ENCODE measurements at regions not wholly inside any gene's neighbourhood (a gene's known extent, or its start where the extent isn't known, plus 50 kb on each side); places are given as distances from the start of the nearest gene placed in this dataset.

DNA sequence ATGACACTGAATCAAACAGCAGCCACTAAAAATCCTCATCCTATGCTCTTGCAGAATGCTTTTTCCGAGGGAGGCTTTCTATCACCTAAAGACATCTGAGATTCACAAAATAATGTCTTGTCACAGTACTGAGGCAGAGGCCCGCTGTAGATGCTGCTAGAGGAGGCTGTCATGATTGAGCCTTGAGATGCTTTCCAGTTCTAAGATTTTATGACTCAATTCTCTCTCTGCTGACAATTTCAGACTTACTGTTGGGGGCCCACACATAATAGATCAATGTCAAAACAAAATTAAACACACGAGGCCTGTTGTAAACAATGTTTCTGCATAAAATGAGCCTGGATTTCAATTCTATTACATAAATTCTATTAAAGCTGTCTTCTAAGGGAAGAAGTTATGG is 132.7 kb upstream of the ARL4C start:
- ChIA-PET CTCF (no interaction called here), RAD21 (ENCODE audit: unreplicated experiment) (no interaction called here), POLR2A (no interaction called here), SMC1A (ENCODE audit: uncharacterized antibody, unreplicated experiment) (interaction anchor here (1.6 kb wide), 1 partner anchor 14 kb away, joined by 3 read pairs; no protein-coding TSS in a partner anchor)
- H3K9me3 ChIP-seq (replicated peaks; ENCODE audit: control insufficient read depth, insufficient read depth, low read length): no peaks in the 10 kb centered on the region
- no peak for DNase-seq (ENCODE audit: low read depth, low spot score)
- FAIRE-seq: no peak
- no peak for TF ChIP-seq NRF1 (conservative IDR thresholded peaks at IDR 0.05; ENCODE audit: low read depth, low read length)
- TF ChIP-seq CREM (IDR thresholded peaks at IDR 0.05; ENCODE audit: low read depth): no peak
- TF ChIP-seq CREB1 (IDR thresholded peaks at IDR 0.05; ENCODE audit: low read depth): no peak
- TF ChIP-seq KAT2A (conservative IDR thresholded peaks at IDR 0.05; ENCODE audit: control insufficient read depth, low read depth, low read length): no peak
- TF ChIP-seq, protein P1, sequence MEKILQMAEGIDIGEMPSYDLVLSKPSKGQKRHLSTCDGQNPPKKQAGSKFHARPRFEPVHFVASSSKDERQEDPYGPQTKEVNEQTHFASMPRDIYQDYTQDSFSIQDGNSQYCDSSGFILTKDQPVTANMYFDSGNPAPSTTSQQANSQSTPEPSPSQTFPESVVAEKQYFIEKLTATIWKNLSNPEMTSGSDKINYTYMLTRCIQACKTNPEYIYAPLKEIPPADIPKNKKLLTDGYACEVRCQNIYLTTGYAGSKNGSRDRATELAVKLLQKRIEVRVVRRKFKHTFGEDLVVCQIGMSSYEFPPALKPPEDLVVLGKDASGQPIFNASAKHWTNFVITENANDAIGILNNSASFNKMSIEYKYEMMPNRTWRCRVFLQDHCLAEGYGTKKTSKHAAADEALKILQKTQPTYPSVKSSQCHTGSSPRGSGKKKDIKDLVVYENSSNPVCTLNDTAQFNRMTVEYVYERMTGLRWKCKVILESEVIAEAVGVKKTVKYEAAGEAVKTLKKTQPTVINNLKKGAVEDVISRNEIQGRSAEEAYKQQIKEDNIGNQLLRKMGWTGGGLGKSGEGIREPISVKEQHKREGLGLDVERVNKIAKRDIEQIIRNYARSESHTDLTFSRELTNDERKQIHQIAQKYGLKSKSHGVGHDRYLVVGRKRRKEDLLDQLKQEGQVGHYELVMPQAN (conservative IDR thresholded peaks at IDR 0.05): no peak
- TF ChIP-seq SREBF1 (IDR thresholded peaks at IDR 0.05; ENCODE audit: low read length): no peak
- TF ChIP-seq ETV6 (conservative IDR thresholded peaks at IDR 0.05 in 1 of 2, IDR thresholded peaks at IDR 0.05 in 1 of 2; ENCODE audit: borderline replicate concordance in 1 of 2, low read depth in 1 of 2): no peak
- TF ChIP-seq PAX8 (IDR thresholded peaks at IDR 0.05): no peak
- TF ChIP-seq NFIC (IDR thresholded peaks at IDR 0.05; ENCODE audit: low read depth, low read length): no peak
- no peak for TF ChIP-seq RB1 (IDR thresholded peaks at IDR 0.05; ENCODE audit: borderline replicate concordance)
- no peak for TF ChIP-seq NBN (IDR thresholded peaks at IDR 0.05)
- TF ChIP-seq FOXK2 (IDR thresholded peaks at IDR 0.05): no peak
- no peak for TF ChIP-seq TBL1XR1 (IDR thresholded peaks at IDR 0.05; ENCODE audit: low read depth, low read length)
- no peak for TF ChIP-seq CBX3 (IDR thresholded peaks at IDR 0.05; ENCODE audit: borderline replicate concordance, low read depth)
- TF ChIP-seq JUNB (IDR thresholded peaks at IDR 0.05): no peak
- TF ChIP-seq, protein P2, sequence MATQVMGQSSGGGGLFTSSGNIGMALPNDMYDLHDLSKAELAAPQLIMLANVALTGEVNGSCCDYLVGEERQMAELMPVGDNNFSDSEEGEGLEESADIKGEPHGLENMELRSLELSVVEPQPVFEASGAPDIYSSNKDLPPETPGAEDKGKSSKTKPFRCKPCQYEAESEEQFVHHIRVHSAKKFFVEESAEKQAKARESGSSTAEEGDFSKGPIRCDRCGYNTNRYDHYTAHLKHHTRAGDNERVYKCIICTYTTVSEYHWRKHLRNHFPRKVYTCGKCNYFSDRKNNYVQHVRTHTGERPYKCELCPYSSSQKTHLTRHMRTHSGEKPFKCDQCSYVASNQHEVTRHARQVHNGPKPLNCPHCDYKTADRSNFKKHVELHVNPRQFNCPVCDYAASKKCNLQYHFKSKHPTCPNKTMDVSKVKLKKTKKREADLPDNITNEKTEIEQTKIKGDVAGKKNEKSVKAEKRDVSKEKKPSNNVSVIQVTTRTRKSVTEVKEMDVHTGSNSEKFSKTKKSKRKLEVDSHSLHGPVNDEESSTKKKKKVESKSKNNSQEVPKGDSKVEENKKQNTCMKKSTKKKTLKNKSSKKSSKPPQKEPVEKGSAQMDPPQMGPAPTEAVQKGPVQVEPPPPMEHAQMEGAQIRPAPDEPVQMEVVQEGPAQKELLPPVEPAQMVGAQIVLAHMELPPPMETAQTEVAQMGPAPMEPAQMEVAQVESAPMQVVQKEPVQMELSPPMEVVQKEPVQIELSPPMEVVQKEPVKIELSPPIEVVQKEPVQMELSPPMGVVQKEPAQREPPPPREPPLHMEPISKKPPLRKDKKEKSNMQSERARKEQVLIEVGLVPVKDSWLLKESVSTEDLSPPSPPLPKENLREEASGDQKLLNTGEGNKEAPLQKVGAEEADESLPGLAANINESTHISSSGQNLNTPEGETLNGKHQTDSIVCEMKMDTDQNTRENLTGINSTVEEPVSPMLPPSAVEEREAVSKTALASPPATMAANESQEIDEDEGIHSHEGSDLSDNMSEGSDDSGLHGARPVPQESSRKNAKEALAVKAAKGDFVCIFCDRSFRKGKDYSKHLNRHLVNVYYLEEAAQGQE (IDR thresholded peaks at IDR 0.05; ENCODE audit: low read depth, low read length): no peak
- TF ChIP-seq RUNX3 (IDR thresholded peaks at IDR 0.05; ENCODE audit: low read length): no peak
- TF ChIP-seq, protein P3, sequence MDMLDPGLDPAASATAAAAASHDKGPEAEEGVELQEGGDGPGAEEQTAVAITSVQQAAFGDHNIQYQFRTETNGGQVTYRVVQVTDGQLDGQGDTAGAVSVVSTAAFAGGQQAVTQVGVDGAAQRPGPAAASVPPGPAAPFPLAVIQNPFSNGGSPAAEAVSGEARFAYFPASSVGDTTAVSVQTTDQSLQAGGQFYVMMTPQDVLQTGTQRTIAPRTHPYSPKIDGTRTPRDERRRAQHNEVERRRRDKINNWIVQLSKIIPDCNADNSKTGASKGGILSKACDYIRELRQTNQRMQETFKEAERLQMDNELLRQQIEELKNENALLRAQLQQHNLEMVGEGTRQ (IDR thresholded peaks at IDR 0.05; ENCODE audit: borderline replicate concordance, low read depth, low read length): no peak
- intact Hi-C loops (cut with micrococcal nuclease; ENCODE audit: unreplicated experiment): no loop called here
- in situ Hi-C loops (cut with MboI): no loop called here
- no peak overlapping the region for H2AFZ ChIP-seq (ENCODE audit: control insufficient read depth, low read depth, low read length)
- H3K79me2 ChIP-seq (ENCODE audit: control insufficient read depth, insufficient read depth, low read length): no peaks in the 10 kb centered on the region
- H3K9ac ChIP-seq (ENCODE audit: control insufficient read depth, insufficient read depth, low read length): no peak overlapping the region
- 8% methylated on average over 3 of the region's 3 CpGs for WGBS (ENCODE audit: insufficient coverage, insufficient replicate concordance, low lambda C conversion rate, missing lambda C conversion rate)
- no peak for ATAC-seq
- H3K27ac ChIP-seq (ENCODE audit: control insufficient read depth, insufficient read depth): no peak overlapping the region
- no peaks in the 10 kb centered on the region for H4K20me1 ChIP-seq (ENCODE audit: control insufficient read depth, insufficient read depth)
- no TSS peak for BruUV-seq (replicated peaks)
- H3K4me3 ChIP-seq: no peak overlapping the region
- H3K4me1 ChIP-seq (ENCODE audit: control insufficient read depth, insufficient read depth, low read length): no peaks in the 10 kb centered on the region
- 0 out of 4 replicates have a peak, but pooled peaks cover 0 to 3% of the 10 kb centered on the region in 2 experiments for H3K27me3 ChIP-seq (replicated peaks in 1 of 2; ENCODE audit: control insufficient read depth in 2 of 2, insufficient read depth in 2 of 2, low read length in 1 of 2)
- no peak overlapping the region for H3K4me2 ChIP-seq (ENCODE audit: control insufficient read depth, insufficient read depth)
- no peaks in the 10 kb centered on the region for H3K36me3 ChIP-seq (ENCODE audit: control insufficient read depth in 2 of 2, insufficient read depth in 2 of 2, low read length in 1 of 2)
